Stimulated activated CD8-positive, alpha-beta memory T cell treated with anti-CD3 and anti-CD28 coated beads, Interleukin-15, amount 100 ng/mL, for 1 hour (primary cell): ENCODE measurements at regions not wholly inside any gene's neighbourhood (a gene's known extent, or its start where the extent isn't known, plus 50 kb on each side); places are given as distances from the start of the nearest gene placed in this dataset.
"Not testable (repeated sequence)": the region's sequence is repeated elsewhere in the genome, so short reads cannot be mapped to it uniquely, and the experiment has no call there.

ENCODE experiments used
- DNase-seq: peaks from one replicate; pipeline ENCODE4 v3.0.0-alpha.2; 2020; ENCODE audit warnings: low read depth

GRCh38 chr9:30160570-30160969 is 2223.9 kb upstream of the ACO1 start:
- no peak for DNase-seq

GRCh38 chr9:30172206-30172605 is 2212.2 kb upstream of the ACO1 start:
- DNase-seq: no peak

- DNase-seq: no peak
Observed at GRCh38 chr9:30178610-30179009, 2205.8 kb upstream of the ACO1 start.

- DNase-seq: no peak
Observed at GRCh38 chr9:30193421-30193820, 2191.0 kb upstream of the ACO1 start.

GRCh38 chr9:30196941-30197340 is 2187.5 kb upstream of the ACO1 start:
- no peak for DNase-seq

- no peak for DNase-seq
Observed at GRCh38 chr9:30197453-30197852, 2187.0 kb upstream of the ACO1 start.

DNA sequence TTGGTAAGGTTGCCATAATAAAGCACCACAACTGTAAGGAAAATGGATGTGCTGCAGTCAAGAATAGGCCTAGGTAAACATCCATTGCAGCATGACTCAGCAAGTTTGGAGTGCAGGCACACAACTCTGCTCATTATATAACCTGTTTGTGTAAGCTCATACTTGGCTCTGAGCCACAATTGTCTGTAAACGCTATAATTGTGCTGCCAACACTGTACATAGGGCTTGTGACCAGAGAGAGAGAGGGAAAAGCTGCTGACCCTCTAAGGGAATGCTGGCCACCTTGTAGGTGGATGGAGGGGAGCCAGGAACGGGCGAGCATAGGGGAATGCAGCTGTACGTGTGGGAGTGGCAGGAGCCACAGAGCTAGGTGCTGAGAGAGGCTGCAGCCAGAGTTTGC is 2186.5 kb upstream of the ACO1 start:
- DNase-seq: no peak

DNA sequence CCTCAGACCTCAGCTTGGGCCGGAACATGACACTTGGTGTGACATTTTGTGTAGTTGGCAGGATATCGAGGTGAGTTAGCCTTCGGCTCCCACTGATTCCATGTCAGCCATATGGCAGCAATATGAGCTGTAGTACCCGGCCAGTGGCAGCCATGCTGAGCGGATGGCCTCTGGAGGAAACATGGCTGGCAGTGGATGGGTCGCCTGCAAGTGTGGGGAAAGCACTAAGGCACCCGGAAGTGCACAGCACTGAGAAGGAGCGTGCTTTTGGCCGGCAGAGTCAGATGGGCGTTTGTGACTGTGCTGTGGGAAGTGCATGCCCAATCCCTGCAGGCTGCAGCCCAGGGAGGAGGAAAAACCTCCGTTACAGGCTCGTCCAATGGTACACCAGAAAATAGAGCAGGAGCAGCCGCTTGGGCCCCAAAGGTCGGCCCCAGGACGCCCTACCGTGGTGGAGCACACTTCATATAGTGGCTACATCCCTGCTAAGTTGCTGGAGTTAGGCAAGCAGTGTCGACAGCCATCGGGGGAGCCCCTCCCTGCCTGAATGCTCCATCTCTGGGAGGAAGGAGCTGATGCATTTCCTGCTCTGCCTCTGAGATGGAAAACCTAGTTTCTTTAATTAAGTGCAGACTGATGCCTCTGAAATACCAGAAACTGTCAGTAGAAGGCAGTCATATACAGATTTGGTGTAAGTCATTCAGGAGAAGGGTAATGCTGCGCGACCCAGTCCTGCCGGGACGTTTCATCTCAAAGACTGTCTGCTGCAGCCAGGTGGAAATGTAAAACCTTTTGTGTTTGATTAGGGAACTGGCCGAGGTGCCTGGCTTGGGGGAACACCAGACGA is 2185.8 kb upstream of the ACO1 start:
- no peak for DNase-seq

- DNase-seq: no peak
Observed at GRCh38 chr9:30201024-30201423, 2183.4 kb upstream of the ACO1 start.

- DNase-seq: no peak
Observed at GRCh38 chr9:30235068-30235467, 2149.4 kb upstream of the ACO1 start.

DNA sequence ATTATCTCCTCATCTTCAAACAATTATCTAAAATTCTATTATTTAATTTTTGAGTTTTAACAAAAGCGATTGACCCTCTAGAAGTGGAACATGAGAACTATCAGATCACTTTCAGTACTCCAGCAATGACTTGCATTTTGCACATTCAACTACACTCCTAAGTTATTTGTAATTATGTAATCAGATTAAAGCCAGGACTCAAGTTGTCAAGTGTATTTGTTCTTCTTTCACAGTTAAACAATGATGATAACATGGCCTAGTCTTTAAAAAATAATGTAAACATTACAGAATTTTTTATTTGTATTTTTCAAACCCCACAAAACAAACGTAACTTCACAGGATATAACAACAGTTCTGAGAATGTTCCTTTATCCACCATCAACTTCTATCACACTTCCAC is 2148.9 kb upstream of the ACO1 start:
- DNase-seq: no peak

DNA sequence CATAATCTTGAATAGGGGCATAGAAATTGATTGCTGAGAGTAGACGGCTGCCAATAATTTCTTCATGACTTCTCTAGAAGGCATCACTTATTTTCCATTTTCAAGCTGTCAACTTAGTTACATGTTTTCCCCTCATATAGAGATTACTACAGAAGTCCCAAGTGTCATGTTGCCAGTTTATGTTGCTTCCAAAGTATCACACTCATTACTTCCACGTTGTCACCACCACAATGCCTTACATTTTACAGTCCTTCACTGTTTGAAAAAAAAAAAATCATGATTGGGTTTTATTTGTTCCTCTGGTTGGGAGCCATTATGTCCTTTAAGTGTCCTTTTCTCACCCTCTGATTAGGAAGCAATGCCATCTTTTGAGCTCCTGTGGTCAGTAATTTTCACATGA is 2144.6 kb upstream of the ACO1 start:
- no peak for DNase-seq

- DNase-seq: no peak
Observed at GRCh38 chr9:30243467-30243866, 2141.0 kb upstream of the ACO1 start.

DNA sequence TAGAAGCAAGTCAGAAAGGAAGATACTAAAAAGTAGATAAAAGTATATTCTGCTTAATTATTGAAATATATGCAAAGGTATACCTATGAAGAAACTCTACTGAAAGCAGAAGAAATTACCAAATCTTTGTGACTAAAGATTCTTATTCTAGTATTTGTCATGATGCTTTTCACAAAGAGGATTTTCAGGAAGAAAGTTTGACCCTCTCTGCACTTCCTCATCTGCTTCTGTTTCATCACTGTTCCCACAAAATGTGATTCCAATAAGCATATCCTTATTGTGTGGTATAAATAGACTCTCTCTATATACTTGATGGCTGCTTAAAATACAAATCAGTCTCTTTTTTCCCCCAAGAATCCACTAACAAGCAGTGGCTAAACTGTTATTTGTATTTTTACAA is 2139.6 kb upstream of the ACO1 start:
- no peak for DNase-seq

GRCh38 chr9:30250872-30251271 is 2133.6 kb upstream of the ACO1 start:
- no peak for DNase-seq

- no peak for DNase-seq
Observed at GRCh38 chr9:30258094-30258493, 2126.3 kb upstream of the ACO1 start.

DNA sequence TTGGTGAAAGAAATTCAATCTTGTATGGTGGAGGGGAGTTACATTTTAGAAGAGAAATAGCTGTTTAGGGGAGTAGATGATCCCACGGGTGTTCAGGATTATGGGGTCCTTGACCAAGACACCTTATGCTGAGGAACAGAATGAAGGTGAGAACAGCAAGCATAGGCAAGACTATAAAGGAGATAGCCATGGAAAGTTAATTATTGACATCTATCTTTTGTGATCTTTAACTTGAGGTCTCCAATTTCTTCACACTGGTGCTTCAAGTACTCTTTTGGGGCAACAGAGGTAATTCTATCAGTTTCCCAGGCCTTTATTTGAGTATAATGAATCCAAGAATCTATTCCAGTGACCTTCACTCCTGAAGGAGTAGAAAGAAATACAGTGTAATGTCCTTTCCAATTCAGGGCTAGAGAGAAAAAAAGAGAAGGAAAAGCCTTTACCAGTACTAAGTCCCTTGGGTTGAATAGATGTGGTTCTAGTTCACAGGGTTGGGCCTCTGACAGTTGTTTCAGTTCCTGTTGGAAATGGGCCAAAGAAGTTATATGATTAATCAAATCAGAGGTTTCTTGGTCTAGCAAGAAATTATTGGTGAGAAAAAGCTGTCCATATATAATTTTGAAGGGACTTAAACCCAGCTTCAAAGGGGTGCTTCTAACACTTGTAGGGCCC is 2104.1 kb upstream of the ACO1 start:
- DNase-seq: no peak

GRCh38 chr9:30289435-30289834 is 2095.0 kb upstream of the ACO1 start:
- no peak for DNase-seq

- not testable (repeated sequence) for DNase-seq
Observed at GRCh38 chr9:30292026-30292425, 2092.4 kb upstream of the ACO1 start.

DNA sequence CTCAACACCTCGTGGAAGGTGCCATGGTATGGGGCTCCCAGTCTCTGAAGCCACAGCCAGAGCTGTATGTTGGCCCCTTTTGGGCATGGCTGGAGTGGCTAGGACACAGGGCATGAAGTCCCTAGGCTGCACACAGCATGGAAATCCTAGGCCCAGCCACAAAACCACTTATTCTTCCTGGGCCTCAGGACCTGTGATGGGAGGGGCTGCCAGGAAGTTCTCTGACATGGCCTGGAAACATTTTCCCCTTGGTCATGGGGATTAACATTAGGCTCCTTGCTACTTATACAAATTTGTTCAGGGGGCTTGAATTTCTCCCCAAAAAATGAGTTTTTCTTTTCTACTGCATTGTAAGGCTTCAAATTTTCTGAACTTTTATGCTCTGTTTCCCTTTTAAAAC is 2091.2 kb upstream of the ACO1 start:
- DNase-seq: no peak

DNA sequence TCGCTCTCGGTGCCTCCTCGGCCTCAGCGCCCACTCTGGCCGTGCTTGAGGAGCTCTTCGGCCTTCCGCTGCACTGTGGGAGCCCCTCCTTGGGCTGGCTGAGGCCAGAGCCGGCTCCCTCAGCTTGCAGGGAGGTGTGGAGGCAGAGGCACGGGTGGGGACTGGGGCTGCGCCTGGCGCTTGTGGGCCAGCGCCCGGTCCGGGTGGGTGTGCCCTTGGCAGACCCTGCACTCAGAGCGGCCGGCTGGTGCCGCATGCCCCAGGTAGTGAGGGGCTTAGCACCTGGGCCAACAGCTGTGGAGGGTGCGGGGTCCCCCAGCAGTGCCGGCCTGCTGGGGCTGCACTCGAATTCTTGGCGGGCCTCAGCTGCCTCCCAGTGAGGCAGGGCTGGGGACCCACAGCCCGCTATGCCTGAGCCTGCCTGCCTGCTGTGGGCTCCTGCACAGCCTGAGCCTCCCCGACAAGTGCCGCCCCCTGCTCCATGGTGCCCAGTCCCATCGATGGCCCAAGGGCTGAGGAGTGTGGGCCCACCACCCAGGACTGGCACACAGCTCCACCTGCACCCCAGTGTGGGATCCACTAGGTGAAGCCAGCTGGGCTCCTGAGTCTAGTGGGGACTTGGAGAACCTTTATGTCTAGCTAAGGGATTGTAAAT is 2085.2 kb upstream of the ACO1 start:
- no peak for DNase-seq

DNA sequence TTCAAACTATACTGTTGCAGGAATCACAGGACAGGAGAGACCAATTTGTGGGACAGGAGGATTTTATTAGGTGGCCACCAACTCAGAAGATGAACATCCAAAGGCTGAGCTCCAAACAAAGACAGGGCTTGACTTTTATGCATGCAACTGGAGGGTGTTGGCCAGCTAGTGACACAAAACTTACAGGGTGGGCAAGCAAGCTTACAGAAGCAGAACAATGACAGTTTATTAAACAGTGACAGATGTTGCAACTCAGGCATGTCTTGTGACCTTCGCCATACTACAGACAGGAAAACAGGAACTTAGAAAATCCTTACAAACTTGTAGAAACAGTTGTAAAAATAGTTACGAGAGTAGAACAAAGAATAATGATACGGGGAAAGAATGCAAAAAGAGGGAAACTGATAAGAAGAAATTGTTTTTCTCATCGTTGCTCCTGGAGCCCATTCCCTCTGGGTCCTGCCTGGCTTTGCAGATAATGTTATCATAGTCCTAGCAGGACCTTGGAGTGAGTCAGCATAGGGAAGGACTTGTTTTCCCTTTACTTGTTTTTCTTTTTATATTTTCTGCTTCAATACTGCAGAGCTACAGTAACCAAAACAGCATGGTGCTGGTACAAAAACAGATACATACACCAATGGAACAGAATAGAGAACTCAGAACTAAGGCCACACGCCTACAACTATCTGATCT is 2083.0 kb upstream of the ACO1 start:
- no peak for DNase-seq

DNA sequence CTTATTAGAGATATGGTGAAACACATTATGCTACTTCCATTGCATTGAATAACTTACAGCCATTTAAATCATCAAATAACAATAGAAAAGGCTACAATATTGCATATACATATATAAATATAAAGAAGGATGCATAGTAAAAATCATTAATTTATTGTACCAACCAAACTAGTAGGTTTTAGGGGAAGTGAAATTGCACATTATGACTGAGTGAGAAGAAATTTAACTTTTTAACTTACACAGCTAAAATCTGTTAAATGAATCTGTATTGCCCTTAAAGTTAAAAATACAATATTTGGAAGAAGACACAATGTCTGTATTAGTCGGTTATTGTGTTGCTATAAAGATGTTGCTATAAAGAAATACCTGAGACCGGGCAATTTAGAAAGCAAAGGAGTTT is 2073.7 kb upstream of the ACO1 start:
- no peak for DNase-seq
